Stimulated activated CD8-positive, alpha-beta memory T cell treated with anti-CD3 and anti-CD28 coated beads, Interleukin-2, amount 100 ng/mL, for 48 hours (primary cell): ENCODE measurements at regions not wholly inside any gene's neighbourhood (a gene's known extent, or its start where the extent isn't known, plus 50 kb on each side); places are given as distances from the start of the nearest gene placed in this dataset.
"Not testable (repeated sequence)": the region's sequence is repeated elsewhere in the genome, so short reads cannot be mapped to it uniquely, and the experiment has no call there.

ENCODE experiments used
- DNase-seq, 2 donors: peaks; one replicate each; pipeline ENCODE4 v3.0.0-alpha.2; 2020; ENCODE audit warnings: low read depth in 2 of 2

DNA sequence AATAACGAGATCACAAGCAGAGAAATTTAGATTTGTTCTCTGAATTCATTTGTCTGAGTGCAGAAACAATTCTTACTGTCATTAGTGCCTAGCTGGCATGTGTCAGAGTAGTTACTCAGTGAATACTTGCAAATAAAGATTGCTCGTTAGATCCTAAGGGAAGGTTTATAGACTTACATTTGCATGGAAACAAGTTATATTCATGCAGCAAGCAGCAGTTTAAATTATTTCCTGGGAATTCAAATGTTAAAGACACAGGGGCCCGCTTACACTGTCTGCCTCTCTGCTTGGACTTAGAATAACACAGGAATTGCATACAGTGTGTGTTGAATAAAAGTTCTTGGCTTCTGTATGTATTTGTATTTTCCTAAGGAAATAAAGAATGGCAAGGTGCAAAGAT is 680.6 kb upstream of the NECTIN3 start:
- DNase-seq: no peak

DNA sequence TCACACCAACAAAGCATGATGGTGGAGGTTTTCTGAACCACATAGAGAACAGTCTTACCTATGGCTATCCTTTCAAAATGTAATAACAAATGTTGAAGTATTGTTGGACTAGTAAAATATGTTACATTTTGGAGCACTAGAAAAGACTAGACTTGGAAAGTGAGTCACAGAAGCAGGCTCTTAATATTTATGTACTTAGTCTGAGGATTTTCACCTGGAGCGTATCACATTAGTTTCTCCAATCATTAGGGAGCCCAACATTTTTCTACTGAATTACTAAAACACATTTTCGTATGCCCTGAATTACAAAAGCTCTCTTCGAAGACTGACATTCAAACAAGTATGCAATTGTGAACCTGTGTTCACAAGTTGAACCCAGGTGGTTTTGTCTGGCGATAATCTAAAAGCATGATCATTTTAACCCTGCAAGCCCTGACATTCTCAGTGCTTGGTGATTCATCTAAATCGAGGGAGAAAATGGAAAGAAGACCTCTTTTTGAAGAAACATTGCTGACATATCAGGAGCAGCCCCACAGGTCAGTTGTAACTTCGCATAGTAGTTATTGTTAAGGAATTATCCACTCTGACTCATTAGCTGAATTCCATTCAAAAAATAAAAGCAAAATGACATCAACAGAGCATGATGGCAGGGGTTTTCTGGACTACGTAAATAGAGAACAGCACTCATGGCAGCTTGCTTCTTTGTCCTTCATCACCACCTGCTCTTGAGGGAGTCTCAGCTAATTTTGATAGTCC is 679.8 kb upstream of the NECTIN3 start:
- DNase-seq: no peak

DNA sequence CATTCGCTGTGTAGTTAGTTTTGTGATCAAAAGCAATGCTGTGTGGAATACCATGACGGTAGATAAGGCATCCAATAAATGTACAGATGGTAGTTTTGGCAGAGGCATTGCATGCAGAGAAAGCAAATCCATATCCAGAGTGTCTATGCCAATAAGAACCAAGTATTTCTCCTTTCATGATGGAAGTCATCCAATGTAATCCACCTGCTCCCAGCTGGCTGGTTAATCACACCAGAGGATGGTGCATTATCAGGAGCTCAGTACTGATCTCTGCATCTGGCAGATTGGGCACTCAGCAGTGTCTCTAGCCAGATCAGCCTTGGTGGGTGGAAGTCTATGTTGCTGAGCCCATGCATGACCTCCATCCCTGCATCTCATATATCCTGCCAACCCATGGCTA is 677.7 kb upstream of the NECTIN3 start:
- DNase-seq: no peak

DNA sequence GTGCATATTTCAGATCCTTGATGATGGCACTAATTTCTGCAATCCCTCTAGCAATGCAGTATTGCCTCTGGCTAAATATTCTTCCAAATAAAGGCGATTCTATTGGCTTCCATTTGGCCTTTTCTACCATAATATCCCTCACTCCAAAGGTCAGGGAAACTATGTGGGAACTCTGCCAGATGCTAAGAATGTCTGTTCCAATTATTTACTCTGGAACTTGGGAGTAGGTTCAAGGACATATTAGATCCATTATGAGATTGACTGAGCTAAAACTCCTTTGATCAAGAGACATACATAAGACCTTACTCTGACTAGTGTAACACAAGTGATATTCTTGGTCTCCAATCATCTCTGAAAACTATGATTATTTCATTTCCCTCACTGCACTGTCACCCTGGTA is 674.5 kb upstream of the NECTIN3 start:
- DNase-seq: no peak

DNA sequence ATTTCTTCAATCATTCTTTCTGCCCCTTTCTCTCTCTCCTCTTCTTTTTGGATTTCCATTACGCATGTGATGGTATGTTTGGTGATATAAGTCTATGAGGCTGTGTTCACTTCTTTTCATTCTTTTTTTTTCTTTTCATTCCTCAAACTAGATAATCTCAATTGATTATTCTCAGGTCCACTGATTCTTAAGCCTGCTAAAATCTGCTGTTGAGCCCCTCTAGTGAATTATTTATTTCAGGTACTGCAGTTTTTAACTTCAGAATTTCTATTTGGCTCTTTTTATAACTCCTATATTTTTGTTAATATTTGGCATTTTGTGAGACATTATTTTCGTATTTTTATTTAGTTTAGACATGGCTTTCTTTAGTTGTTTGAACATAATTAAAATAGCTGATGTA is 671.3 kb upstream of the NECTIN3 start:
- no peak for DNase-seq

DNA sequence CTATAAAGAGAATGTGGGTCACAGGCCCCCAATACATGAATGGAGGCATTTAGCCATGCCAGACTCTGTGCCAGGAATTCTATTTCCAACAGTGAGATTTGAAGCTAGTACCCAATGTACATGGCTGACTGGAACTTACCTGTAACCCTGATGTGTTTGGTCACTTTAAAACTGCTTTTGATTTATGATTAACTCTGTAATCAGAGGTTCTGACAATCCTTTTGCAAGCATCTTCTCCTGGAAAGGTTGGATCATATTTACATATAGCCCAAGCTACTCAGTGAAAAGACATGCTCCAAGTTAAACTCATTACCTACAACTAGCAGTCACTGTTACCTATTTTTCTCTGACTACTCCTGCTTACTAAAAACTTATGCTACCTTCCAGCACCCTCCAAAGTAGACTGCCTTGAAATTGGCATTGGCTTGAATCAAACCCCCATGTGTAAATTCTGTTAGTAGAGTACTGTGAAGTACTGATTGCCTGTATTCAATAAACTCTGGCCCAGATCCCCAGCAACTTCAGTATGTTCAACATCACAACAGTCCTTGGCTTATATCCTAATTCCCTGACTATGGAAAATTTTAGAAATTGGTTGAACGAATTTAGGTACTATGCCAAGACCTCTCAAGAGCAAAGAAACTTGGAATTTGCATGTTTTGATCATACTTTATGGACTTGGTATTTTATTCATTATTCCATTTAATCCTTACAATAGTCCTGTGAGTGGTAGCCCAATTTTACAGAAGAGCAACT is 665.6 kb upstream of the NECTIN3 start:
- DNase-seq: no peak

DNA sequence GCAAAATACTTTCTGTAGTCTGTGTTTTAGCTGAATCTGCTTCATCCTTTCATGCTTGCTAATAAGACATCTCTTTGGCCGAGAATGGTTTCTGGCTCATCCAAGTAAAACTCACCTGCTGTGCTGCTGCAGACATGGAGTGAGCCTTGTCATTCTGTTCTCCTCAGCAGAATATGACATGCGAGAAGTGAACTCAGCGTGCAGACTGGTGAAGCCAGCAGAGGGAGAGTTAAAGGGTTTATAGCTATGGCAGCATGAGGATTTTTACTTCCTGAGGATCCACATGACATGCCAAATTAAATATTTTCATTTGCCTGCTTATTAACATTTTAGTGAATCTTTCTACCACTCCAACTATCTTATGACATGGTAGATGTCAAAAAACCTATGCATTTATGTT is 658.4 kb upstream of the NECTIN3 start:
- DNase-seq: no peak

DNA sequence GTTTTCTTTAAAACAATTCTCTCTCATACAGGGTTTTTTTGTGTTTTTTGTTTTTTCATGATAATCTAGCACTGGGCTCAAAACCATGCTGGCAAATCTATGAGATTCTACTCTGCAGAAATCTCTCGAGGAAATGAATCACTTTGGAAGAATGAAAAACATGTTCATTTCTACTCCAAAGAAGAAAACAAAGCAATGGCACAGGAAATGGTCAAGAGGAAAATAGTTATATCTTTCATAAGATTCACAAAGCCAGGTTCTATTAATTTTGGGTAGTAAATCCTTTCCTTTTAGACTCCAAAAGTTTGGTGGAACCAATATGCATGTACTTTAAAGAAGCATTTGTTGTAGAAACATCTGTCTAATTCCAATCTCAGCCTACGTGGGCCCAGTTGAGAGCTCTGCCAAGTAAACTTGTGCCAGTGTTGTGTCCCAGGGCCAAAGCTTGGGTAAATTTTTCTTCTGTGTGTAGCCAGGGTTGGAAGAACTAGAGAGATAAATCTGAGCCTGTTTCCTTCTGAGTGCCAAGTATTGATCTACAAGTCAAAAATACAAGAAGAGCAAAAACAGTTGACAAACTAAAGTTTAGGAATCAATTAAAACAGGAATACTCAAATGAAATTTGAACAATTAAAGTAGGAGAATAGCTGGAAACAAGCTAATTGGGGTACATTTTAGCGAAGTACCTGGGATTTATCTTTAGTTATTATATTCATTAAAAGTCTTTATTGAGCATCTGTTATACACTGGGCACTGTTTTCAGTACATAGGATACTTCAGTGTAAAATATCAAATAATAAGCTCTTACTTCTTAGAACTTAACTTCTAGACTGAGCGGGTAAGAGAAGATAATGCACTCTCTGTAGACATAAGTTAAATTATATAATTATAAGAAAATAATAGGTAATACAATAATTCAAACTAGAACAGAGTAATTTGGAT is 657.5 kb upstream of the NECTIN3 start:
- DNase-seq: no peak

DNA sequence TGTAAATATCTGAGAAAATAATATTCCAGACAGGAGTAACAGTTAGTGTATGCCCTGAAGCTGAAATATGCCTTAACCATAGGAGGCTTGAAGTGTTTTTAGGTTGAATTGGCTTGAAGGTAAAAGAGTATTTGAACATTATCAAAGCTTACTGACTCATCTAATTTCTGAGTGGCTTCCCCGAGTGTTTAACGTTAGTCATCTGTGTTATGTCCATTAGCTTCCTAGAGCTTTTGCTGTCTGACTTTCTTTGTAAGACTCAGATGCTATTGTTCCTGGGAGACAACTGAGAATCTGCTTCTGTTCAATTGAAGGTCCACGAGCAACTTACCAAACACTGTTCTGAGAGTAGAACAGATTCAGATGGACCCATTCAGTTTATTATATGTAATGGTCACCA is 656.8 kb upstream of the NECTIN3 start:
- no peak for DNase-seq

DNA sequence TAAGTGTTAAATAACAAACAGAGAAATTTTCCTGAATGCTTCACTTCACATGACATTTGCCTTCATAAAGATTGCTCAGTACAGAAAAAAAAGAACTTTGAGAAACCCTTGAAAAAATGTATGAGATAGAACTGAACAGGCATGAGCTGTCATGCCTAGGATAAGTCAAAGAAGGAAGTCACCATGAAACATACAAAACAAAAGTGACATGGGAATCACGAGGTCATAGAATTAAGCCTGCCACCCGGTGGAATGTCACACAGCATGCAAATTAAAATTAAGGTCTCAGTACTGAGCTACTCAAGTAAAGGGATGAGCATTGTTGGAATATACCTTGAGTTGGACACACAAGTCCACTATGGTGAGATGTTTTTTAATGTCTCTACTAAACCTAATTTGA is 652.5 kb upstream of the NECTIN3 start:
- no peak for DNase-seq

DNA sequence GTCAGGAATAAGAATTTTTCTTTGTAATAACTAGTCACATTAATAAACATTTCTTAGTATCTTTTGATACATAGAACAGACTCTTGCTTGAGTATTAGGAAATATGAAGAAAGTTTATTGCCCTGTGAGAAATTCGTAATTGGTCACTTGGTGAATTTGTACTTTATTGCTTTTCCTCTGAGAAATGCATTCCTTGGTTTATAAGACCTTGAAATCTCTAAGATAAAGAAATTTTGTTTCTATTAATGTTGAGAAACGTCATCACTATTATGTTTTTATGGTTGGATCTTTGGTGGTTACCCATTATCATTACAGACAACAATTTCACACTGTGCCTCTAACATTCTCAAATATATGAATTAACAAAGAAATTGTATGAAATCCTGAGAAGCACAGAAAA is 652.0 kb upstream of the NECTIN3 start:
- DNase-seq: no peak

DNA sequence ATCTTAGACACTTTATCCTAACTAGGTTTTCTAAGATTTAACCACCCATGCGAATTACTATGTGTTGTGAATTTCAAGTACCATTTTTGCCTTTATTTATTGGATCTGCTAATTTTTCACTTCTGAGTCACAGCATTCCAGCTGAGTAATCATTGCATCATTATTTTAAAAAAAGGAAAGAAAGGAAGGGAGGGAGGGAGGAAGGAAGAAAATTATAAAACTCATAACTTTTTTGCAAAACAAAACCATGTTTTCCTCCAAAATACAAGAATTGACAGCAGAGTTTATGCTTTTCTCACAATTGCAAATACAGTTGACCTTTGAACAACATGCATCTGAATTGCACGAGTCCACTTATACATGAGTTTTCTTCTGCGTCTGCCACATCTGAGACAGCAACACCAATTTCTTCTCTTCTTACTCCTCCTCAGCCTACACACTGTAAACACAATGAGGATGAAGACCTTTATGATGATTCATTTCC is 651.4 kb upstream of the NECTIN3 start:
- DNase-seq: no peak

DNA sequence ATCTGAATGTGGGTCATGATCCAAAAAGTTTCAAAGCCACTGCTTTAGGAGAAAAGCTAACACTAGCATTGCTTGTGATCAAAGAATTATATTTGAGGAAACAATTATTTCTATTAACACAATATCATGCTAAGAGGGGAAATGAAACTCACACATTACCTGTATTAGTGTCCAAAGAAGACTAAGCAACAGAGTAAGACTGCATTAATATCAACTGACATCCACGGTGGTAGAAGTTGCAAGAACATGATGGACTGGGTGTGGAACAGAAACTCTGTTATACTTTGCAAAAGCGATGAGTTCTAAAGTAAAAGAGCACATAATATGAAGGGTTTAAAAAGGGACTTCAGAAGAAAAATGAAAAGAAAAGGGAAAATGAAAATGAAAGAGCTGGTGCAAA is 648.3 kb upstream of the NECTIN3 start:
- no peak for DNase-seq

DNA sequence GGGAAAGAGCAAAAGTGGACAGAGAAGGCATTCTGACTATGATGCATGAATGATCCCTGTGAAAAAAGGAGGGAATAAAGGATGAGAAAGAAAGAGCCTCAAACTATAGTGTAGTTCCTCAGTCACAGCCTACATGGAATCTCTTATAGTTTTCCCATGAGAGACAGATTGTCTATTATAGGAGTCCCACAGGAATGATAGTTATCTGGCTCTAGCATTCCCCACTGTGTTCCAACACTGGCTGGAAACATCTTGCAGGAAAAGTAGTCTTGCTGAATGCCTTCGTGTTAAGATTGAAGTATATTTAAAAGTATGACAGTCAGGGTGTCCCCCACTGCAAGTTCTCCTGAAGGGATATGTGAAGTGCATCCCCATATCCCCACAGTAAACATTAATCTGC is 641.5 kb upstream of the NECTIN3 start:
- DNase-seq: no peak

DNA sequence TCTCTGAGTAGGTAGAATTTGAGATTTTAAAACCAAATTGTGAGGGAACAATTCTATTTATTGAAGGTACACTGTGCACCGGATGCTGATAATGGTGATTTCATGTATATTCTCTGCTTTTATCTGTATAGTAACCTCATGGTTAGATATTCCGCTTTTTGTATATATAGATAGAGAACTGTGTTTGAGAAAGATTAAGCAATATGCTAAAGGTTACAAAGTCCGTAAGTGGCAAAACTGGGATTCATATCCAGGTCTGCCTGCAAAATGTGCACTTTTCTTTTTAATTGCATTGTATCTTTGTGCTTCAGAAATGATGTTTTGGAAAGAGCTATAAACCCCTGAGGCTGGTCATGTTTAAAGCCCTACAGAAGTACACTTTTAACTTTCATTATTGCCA is 635.4 kb upstream of the NECTIN3 start:
- no peak for DNase-seq

DNA sequence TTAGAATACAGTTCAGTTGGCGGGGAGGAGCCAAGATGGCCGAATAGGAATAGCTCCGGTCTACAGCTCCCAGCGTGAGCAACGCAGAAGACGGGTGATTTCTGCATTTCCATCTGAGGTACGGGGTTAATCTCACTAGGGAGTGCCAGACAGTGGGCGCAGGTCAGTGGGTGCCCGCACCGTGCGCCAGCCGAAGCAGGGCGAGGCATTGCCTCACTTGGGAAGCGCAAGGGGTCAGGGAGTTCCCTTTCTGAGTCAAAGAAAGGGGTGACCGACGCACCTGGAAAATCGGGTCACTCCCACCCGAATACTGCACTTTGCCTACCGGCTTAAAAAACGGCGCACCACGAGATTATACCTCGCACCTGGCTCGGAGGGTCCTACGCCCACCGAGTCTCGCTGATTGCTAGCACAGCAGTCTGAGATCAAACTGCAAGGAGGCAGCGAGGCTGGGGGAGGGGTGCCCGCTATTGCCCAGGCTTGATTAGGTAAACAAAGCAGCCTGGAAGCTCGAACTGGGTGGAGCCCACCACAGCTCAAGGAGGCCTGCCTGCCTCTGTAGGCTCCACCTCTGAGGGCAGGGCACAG is 631.5 kb upstream of the NECTIN3 start:
- DNase-seq: not testable (repeated sequence)

DNA sequence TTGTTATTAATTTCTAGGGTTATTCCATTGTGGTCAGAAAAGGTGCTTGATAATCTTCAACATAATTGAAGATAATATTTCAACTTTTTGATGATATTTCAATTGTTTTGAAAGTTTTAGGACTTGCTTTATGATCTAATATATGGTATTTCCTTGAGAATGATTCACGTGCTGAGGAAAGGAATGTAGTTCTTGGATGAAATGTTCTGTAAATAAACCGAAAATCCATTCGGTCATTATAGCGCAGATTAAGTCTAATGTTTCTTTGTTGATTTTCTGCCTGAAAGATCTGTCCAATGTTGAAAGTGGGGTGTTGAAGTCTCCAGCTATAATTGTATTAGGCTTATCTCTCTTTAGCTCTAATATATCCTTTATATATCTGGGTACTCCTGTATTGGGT is 617.5 kb upstream of the NECTIN3 start:
- no peak for DNase-seq

DNA sequence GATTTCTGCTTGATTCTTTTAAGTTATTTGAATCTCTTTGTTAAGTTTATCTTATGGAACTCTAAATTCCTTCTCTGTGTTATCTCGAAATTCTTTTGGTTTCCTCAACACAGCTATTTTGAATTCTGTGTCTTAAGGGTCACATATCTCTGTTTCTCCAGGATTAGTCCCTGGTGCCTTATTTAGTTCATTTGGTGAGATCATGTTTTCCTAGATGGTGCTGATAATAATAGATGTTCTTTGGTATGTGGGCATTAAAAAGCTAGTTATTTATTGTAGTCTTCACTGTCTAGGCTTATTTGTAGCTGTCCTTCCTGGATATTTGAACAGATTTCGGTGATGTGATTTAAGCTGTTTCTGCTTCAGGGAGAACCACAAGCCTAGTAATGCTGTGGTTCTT is 615.6 kb upstream of the NECTIN3 start:
- DNase-seq: no peak

DNA sequence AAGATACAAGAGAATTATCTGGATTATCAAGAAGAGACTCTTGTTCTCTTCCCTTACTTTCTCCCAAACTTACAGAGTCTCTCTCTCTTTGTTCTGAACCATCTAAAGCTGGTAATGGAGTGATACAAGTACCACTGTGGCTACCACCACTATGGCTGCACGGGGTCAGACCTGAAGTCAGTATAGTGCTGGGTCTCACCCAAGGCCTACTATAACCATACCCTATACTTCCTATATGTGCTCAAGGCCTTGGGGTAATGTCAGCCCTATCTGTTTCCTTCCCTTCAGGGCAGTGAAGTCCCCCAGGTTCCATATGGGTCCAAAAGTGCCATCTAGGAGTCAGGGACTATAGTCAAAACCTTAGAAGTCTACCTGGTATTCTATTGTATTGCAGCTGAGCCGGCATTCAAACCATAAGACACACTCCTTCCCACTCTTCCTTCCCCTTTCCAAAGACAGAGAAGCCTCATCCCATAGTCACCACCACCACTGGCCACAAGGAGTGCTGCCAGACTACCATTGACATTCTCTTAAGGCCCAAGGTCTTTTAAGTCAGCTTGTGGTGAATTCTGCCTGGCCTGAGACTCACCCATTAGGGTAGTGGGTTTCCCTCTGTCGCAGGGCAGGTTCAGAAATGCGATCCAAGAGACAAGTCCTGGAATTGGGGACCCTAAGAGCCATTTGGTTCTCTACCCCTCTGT is 615.0 kb upstream of the NECTIN3 start:
- no peak for DNase-seq

DNA sequence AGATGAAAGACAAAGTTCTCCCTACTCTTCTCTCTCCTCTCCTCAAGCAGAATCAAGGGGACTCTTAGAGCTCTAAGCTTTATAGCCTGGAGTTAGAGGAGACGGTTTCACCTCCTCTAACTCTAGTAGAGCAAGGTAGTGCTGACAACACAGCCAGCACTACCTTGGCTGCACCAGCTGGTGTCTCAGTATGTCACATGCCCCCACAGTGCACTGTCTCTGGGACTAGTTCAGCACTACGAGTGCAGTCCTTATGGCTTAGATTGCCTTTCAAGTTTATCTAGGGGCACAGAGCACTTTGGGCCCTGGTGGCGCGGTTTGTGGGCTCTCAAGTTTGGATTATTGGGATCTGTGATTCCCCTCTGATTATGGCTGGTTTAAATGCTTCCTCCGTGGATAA is 614.1 kb upstream of the NECTIN3 start:
- DNase-seq: no peak

DNA sequence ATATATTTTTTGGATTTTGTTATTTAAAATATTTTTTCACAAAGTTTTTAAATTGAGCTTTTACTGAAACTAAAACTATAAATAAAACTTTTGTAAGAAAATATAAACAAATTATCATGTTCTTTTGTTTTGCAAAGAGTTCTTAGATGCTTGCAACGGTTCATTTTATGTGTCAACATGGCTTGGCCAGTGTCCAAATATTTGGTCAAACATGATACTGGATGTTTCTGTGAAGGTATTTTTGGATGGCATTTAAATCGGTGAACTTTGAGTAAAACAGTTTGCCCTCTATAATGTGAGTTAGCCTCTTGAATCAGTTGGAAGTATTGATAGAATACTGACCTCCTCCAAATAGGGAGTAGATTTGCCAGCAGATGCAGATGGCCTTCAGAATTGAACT is 612.6 kb upstream of the NECTIN3 start:
- DNase-seq: no peak
